HG02870 (cell line): ENCODE measurements at regions not wholly inside any gene's neighbourhood (a gene's known extent, or its start where the extent isn't known, plus 50 kb on each side); places are given as distances from the start of the nearest gene placed in this dataset.
"Not testable (repeated sequence)": the region's sequence is repeated elsewhere in the genome, so short reads cannot be mapped to it uniquely, and the experiment has no call there.

Experiments
- ATAC-seq: cut with Tn5 transposase; IDR thresholded peaks from one replicate; pipeline ENCODE4 v1.9.1; 2021; ENCODE audit warnings: mild to moderate bottlenecking, moderate library complexity; ENCODE audit not compliant: unreplicated experiment

GRCh38 chr2:188645986-188646385 is 328.2 kb upstream of the COL3A1 start:
- no peak for ATAC-seq

GRCh38 chr2:188647430-188648070 is 326.6 kb upstream of the COL3A1 start:
- no peak for ATAC-seq

- ATAC-seq = no peak
Measured at GRCh38 chr2:188659656-188660406, 314.3 kb upstream of the COL3A1 start.

- ATAC-seq = no peak
Measured at GRCh38 chr2:188663301-188663700, 310.9 kb upstream of the COL3A1 start.

GRCh38 chr2:188664416-188664815 is 309.8 kb upstream of the COL3A1 start:
- no peak for ATAC-seq

- ATAC-seq = no peak
Measured at GRCh38 chr2:188664951-188665595, 309.1 kb upstream of the COL3A1 start.

- ATAC-seq = no peak
Measured at GRCh38 chr2:188665727-188666304, 308.4 kb upstream of the COL3A1 start.

- ATAC-seq = no peak
Measured at GRCh38 chr2:188666503-188666902, 307.7 kb upstream of the COL3A1 start.

GRCh38 chr2:188668017-188668680 is 306.0 kb upstream of the COL3A1 start:
- no peak for ATAC-seq

GRCh38 chr2:188675391-188676009 is 298.7 kb upstream of the COL3A1 start:
- no peak for ATAC-seq

GRCh38 chr2:188676010-188676400 is 298.2 kb upstream of the COL3A1 start:
- ATAC-seq = no peak

- no peak for ATAC-seq
Measured at GRCh38 chr2:188677142-188677541, 297.0 kb upstream of the COL3A1 start.

- no peak for ATAC-seq
Measured at GRCh38 chr2:188678882-188679281, 295.3 kb upstream of the COL3A1 start.

- no peak for ATAC-seq
Measured at GRCh38 chr2:188682838-188683237, 291.3 kb upstream of the COL3A1 start.

GRCh38 chr2:188684795-188685194 is 289.4 kb upstream of the COL3A1 start:
- no peak for ATAC-seq

GRCh38 chr2:188693111-188693510 is 281.1 kb upstream of the COL3A1 start:
- ATAC-seq = no peak

- no peak for ATAC-seq
Measured at GRCh38 chr2:188693771-188694170, 280.4 kb upstream of the COL3A1 start.

GRCh38 chr2:188695953-188696352 is 278.2 kb upstream of the COL3A1 start:
- no peak for ATAC-seq

- ATAC-seq = not testable (repeated sequence)
Measured at GRCh38 chr2:188698151-188698550, 276.0 kb upstream of the COL3A1 start.

- ATAC-seq = no peak
Measured at GRCh38 chr2:188701836-188702235, 272.3 kb upstream of the COL3A1 start.

- ATAC-seq = no peak
Measured at GRCh38 chr2:188705191-188705590, 269.0 kb upstream of the COL3A1 start.
